Stimulated activated CD4-positive, alpha-beta T cell treated with anti-CD3 and anti-CD28 coated beads, Interleukin-2, amount 100 ng/mL, for 24 hours (primary cell): ENCODE measurements at regions not wholly inside any gene's neighbourhood (a gene's known extent, or its start where the extent isn't known, plus 50 kb on each side); places are given as distances from the start of the nearest gene placed in this dataset.

Source experiments
- DNase-seq, 2 donors: peaks; one replicate each; pipeline ENCODE4 v3.0.0-alpha.2; 2020

GRCh38 chr9:1434811-1435210 lies 384.7 kb downstream of the DMRT2 start:
- DNase-seq: no peak

GRCh38 chr9:1440256-1440655 lies 390.1 kb downstream of the DMRT2 start:
- DNase-seq: no peak

- DNase-seq: no peak
These were observed 391.9 kb downstream of the DMRT2 start for GRCh38 chr9:1442105-1442504.

- DNase-seq: no peak
These were observed 393.3 kb downstream of the DMRT2 start for GRCh38 chr9:1443450-1443849.

- no peak for DNase-seq
These were observed 396.5 kb downstream of the DMRT2 start for GRCh38 chr9:1446671-1447070.

- no peak for DNase-seq
These were observed 403.5 kb downstream of the DMRT2 start for GRCh38 chr9:1453636-1454035.

- DNase-seq: no peak
These were observed 404.1 kb downstream of the DMRT2 start for GRCh38 chr9:1454211-1454610.

- no peak for DNase-seq
These were observed 404.6 kb downstream of the DMRT2 start for GRCh38 chr9:1454616-1455347.

- DNase-seq: no peak
These were observed 405.6 kb downstream of the DMRT2 start for GRCh38 chr9:1455766-1456165.

- DNase-seq: no peak
These were observed 406.3 kb downstream of the DMRT2 start for GRCh38 chr9:1456301-1457024.

- no peak for DNase-seq
These were observed 407.3 kb downstream of the DMRT2 start for GRCh38 chr9:1457460-1457859.

- no peak for DNase-seq
These were observed 408.3 kb downstream of the DMRT2 start for GRCh38 chr9:1458503-1458902.

GRCh38 chr9:1460143-1460769 lies 410.1 kb downstream of the DMRT2 start:
- DNase-seq: no peak

GRCh38 chr9:1461812-1462211 lies 411.7 kb downstream of the DMRT2 start:
- DNase-seq: no peak

- no peak for DNase-seq
These were observed 412.6 kb downstream of the DMRT2 start for GRCh38 chr9:1462626-1463308.

GRCh38 chr9:1469996-1470395 lies 419.8 kb downstream of the DMRT2 start:
- no peak for DNase-seq

GRCh38 chr9:1473956-1474634 lies 423.9 kb downstream of the DMRT2 start:
- DNase-seq: no peak

- no peak for DNase-seq
These were observed 424.5 kb downstream of the DMRT2 start for GRCh38 chr9:1474671-1475070.

GRCh38 chr9:1490341-1491232 lies 440.4 kb downstream of the DMRT2 start:
- DNase-seq: no peak

- no peak for DNase-seq
These were observed 442.0 kb downstream of the DMRT2 start for GRCh38 chr9:1492156-1492555.

- DNase-seq: no peak
These were observed 445.3 kb downstream of the DMRT2 start for GRCh38 chr9:1495282-1496030.
